H1 (cell line): ENCODE measurements at regions not wholly inside any gene's neighbourhood (a gene's known extent, or its start where the extent isn't known, plus 50 kb on each side); places are given as distances from the start of the nearest gene placed in this dataset.
A peak's percentile ranks its signal among the peaks of the same experiment; 100 is the strongest.

Experiments
- CTCF ChIA-PET: fragments of 300-600 bp; sonication (Branson Sonifier 250); formaldehyde crosslinking; loops from one replicate; lab custom pipeline; 2021; ENCODE audit not compliant: partially characterized antibody; lab: Charles Lee
- POLR2A ChIA-PET: fragments of 300-600 bp; sonication (Branson Sonifier 250); formaldehyde crosslinking; loops from one replicate; lab custom pipeline; 2021; ENCODE audit warnings: inconsistent platforms; ENCODE audit not compliant: partially characterized antibody; lab: Charles Lee
- DNase-seq, 2 experiments: peaks; one replicate each; pipeline versions ENCODE4 v3.0.0 to v3.0.0-alpha.2; 2010 to 2022; ENCODE audit warnings: low spot score in 2 of 2, low read depth in 1 of 2, mixed read lengths in 1 of 2
- FAIRE-seq: peaks from 2 replicates; lab custom pipeline; 2011; peaks lifted over from hg19 to GRCh38; lab: Jason Lieb, UNC
- H2AFZ ChIP-seq: 2 replicates; pipeline ENCODE4 v1.8.1; 2012; ENCODE audit warnings: low read length, inconsistent platforms
- H2AK5ac ChIP-seq: 2 replicates; pipeline ENCODE4 v1.6.1; 2013; ENCODE audit warnings: low read depth, low read length
- H2BK120ac ChIP-seq: replicated peaks from 2 replicates; pipeline ENCODE3; 2013; ENCODE audit warnings: low read depth, low read length, inconsistent platforms
- H2BK12ac ChIP-seq: 2 replicates; pipeline ENCODE4 v1.6.1; 2013; ENCODE audit warnings: low read depth, low read length
- H2BK15ac ChIP-seq: 2 replicates; pipeline ENCODE4 v1.6.1; 2013; ENCODE audit warnings: low read length
- H2BK20ac ChIP-seq: 2 replicates; pipeline ENCODE4 v1.6.1; 2013; ENCODE audit warnings: low read length
- H2BK5ac ChIP-seq: 2 replicates; pipeline ENCODE4 v1.6.1; 2013; ENCODE audit warnings: low read depth, low read length
- H3K14ac ChIP-seq: 2 replicates; pipeline ENCODE4 v1.6.1; 2013; ENCODE audit warnings: inconsistent platforms; ENCODE audit not compliant: insufficient read length
- H3K18ac ChIP-seq: 2 replicates; pipeline ENCODE4 v1.6.1; 2013; ENCODE audit warnings: low read length; ENCODE audit errors: extremely low read depth
- H3K23ac ChIP-seq: 2 replicates; pipeline ENCODE4 v1.6.1; 2013; ENCODE audit warnings: inconsistent platforms; ENCODE audit not compliant: insufficient read length
- H3K23me2 ChIP-seq: 2 replicates; pipeline ENCODE4 v1.6.1; 2013; ENCODE audit warnings: low read depth, low read length
- H3K27ac ChIP-seq: 2 replicates; pipeline ENCODE4 v1.6.1; 2011; ENCODE audit warnings: low read depth, low read length, inconsistent platforms
- H3K27me3 ChIP-seq, 4 experiments: replicated peaks in 1 of 4; 1 replicate in 1 of 4; 2 replicates in 3 of 4; pipeline versions ENCODE4 v1.6.1 to v1.8.1; 2011 to 2013; ENCODE audit warnings: low read length in 3 of 4, mild to moderate bottlenecking in 3 of 4, inconsistent platforms in 2 of 4, mixed read lengths in 2 of 4, moderate library complexity in 1 of 4; ENCODE audit not compliant: control insufficient read depth in 3 of 4, insufficient read depth in 3 of 4; ENCODE audit errors: extremely low read depth in 1 of 4
- H3K36me3 ChIP-seq, 4 experiments: 2 replicates each; pipeline versions ENCODE4 v1.6.1 to v1.8.1; 2011 to 2013; ENCODE audit warnings: mild to moderate bottlenecking in 4 of 4, low read length in 3 of 4, moderate library complexity in 2 of 4, control low read depth in 1 of 4, inconsistent platforms in 1 of 4; ENCODE audit not compliant: insufficient read depth in 4 of 4, control insufficient read depth in 2 of 4
- H3K4ac ChIP-seq: replicated peaks from 2 replicates; pipeline ENCODE3; 2013; ENCODE audit warnings: low read length, low read depth, mixed read lengths, inconsistent platforms; ENCODE audit not compliant: insufficient read length
- H3K4me1 ChIP-seq, 4 experiments: replicated peaks in 1 of 4; 1 replicate in 1 of 4; 2 replicates in 3 of 4; pipeline versions ENCODE4 v1.6.1 to v1.8.1; 2011 to 2013; ENCODE audit warnings: low read length in 3 of 4, inconsistent platforms in 2 of 4, mixed read lengths in 1 of 4; ENCODE audit not compliant: insufficient read depth in 4 of 4, control insufficient read depth in 3 of 4
- H3K4me2 ChIP-seq, 2 experiments: 2 replicates each; pipeline versions ENCODE4 v1.6.1 to v1.8.1; 2011 to 2013; ENCODE audit warnings: low read depth in 2 of 2, low read length in 2 of 2, control low read depth in 1 of 2, inconsistent platforms in 1 of 2, mild to moderate bottlenecking in 1 of 2; ENCODE audit not compliant: insufficient read depth in 1 of 2
- H3K4me3 ChIP-seq, 4 experiments: fragments of 200-600, 300-600 bp in 1 of 4; sonication (generic), shearing (Covaris generic), sonication (Bioruptor Twin) in 1 of 4; 2 replicates each; pipeline versions ENCODE4 v1.5.1 to v1.8.1; 2011 to 2016; ENCODE audit warnings: low read length in 4 of 4, low read depth in 3 of 4, control low read depth in 2 of 4, inconsistent platforms in 2 of 4, mild to moderate bottlenecking in 2 of 4, mixed read lengths in 1 of 4, moderate library complexity in 1 of 4; ENCODE audit not compliant: insufficient read depth in 2 of 4; ENCODE audit errors: extremely low read depth in 1 of 4
- H3K56ac ChIP-seq: replicated peaks from 2 replicates; pipeline ENCODE3; 2013; ENCODE audit warnings: low read depth, mild to moderate bottlenecking, mixed read lengths, low read length, inconsistent platforms; ENCODE audit not compliant: insufficient read length
- H3K79me1 ChIP-seq: 2 replicates; pipeline ENCODE4 v1.6.1; 2013; ENCODE audit warnings: low read depth, low read length, control low read depth
- H3K79me2 ChIP-seq, 2 experiments: 2 replicates each; pipeline versions ENCODE4 v1.6.1 to v1.8.1; 2012 to 2013; ENCODE audit warnings: low read length in 2 of 2, mild to moderate bottlenecking in 2 of 2, inconsistent platforms in 1 of 2; ENCODE audit not compliant: insufficient read depth in 2 of 2, control insufficient read depth in 1 of 2
- H3K9ac ChIP-seq, 4 experiments: replicated peaks in 1 of 4; 1 replicate in 1 of 4; 2 replicates in 3 of 4; pipeline versions ENCODE4 v1.6.1 to v1.8.1; 2011 to 2013; ENCODE audit warnings: low read depth in 3 of 4, low read length in 3 of 4, control low read depth in 2 of 4, mild to moderate bottlenecking in 2 of 4, moderate library complexity in 2 of 4, inconsistent platforms in 1 of 4; ENCODE audit errors: extremely low read depth in 1 of 4
- H3K9me3 ChIP-seq, 2 experiments: 2 replicates each; pipeline versions ENCODE4 v1.6.1 to v1.8.1; 2012 to 2013; ENCODE audit warnings: mild to moderate bottlenecking in 2 of 2, moderate library complexity in 2 of 2, control low read depth in 1 of 2, inconsistent platforms in 1 of 2, low read depth in 1 of 2, low read length in 1 of 2, mixed read lengths in 1 of 2; ENCODE audit not compliant: insufficient read depth in 2 of 2
- H4K20me1 ChIP-seq, 2 experiments: replicated peaks in 1 of 2; 2 replicates each; pipeline versions ENCODE3 to v1.8.1; 2011 to 2013; ENCODE audit warnings: inconsistent platforms in 2 of 2, low read length in 2 of 2, mild to moderate bottlenecking in 1 of 2; ENCODE audit not compliant: insufficient read depth in 2 of 2, control insufficient read depth in 1 of 2
- H4K5ac ChIP-seq: 2 replicates; pipeline ENCODE4 v1.6.1; 2013; ENCODE audit warnings: low read length, low read depth, mixed read lengths, inconsistent platforms; ENCODE audit not compliant: insufficient read length
- H4K8ac ChIP-seq: 2 replicates; pipeline ENCODE4 v1.8.0; 2013; ENCODE audit warnings: mild to moderate bottlenecking, moderate library complexity, low read length, inconsistent platforms; ENCODE audit not compliant: insufficient read depth; ENCODE audit errors: extremely low read depth
- H4K91ac ChIP-seq: replicated peaks from 2 replicates; pipeline ENCODE3; 2013; ENCODE audit warnings: low read length, mixed read lengths, inconsistent platforms; ENCODE audit not compliant: insufficient read length
- BACH1 ChIP-seq: IDR thresholded peaks from 2 replicates; pipeline ENCODE4 v1.6.1; 2012; ENCODE audit warnings: low read length, improper control_type of control experiment
- CBX5 ChIP-seq: fragments of 300-800, 300-1000 bp; sonication (generic); IDR thresholded peaks from 2 replicates; pipeline ENCODE4 v1.7.1; 2016; ENCODE audit warnings: antibody characterized with exemption, low read length, low read depth
- CBX8 ChIP-seq: fragments of 300-800, 300-1000 bp; sonication (generic); IDR thresholded peaks from 2 replicates; pipeline ENCODE4 v1.7.1; 2016; ENCODE audit warnings: low read depth, low read length, borderline replicate concordance
- CHD1 ChIP-seq: IDR thresholded peaks from 2 replicates; pipeline ENCODE4 v1.6.1; 2012; ENCODE audit warnings: low read depth, low read length, improper control_type of control experiment
- HDAC2 ChIP-seq, 2 experiments: fragments of 300-600 bp in 1 of 2; sonication (generic) in 1 of 2; IDR thresholded peaks; 2 replicates each; pipeline ENCODE4 v1.6.1; 2011 to 2012; ENCODE audit warnings: low read depth in 2 of 2, low read length in 2 of 2, mild to moderate bottlenecking in 2 of 2, moderate library complexity in 2 of 2, borderline replicate concordance in 1 of 2, inconsistent platforms in 1 of 2
- NRF1 ChIP-seq: IDR thresholded peaks from 2 replicates; pipeline ENCODE4 v1.6.1; 2011; ENCODE audit warnings: mild to moderate bottlenecking, low read depth, low read length, improper control_type of control experiment
- PHF8 ChIP-seq: fragments of 200-600 bp; sonication (generic); conservative IDR thresholded peaks from 2 replicates; pipeline ENCODE4 v1.7.1; 2012; ENCODE audit warnings: low read depth, mild to moderate bottlenecking, inconsistent platforms, low read length, moderate library complexity
- POU5F1 ChIP-seq: IDR thresholded peaks from 2 replicates; pipeline ENCODE4 v1.6.1; 2011; ENCODE audit warnings: low read depth, mild to moderate bottlenecking, low read length, moderate library complexity
- RBBP5 ChIP-seq: IDR thresholded peaks from 2 replicates; pipeline ENCODE4 v1.7.1; 2012; ENCODE audit warnings: low read depth, mild to moderate bottlenecking, inconsistent platforms, low read length, moderate library complexity, borderline replicate concordance
- SRF ChIP-seq: IDR thresholded peaks from 2 replicates; pipeline ENCODE4 v1.6.1; 2011; ENCODE audit warnings: mild to moderate bottlenecking, low read depth, low read length, moderate library complexity
- SUZ12 ChIP-seq: fragments of 200-600 bp; sonication (generic); IDR thresholded peaks from 2 replicates; pipeline ENCODE4 v1.6.1; 2012; ENCODE audit warnings: mild to moderate bottlenecking, inconsistent platforms, low read length, moderate library complexity, mixed read lengths
- TEAD4 ChIP-seq: IDR thresholded peaks from 2 replicates; pipeline ENCODE4 v1.6.1; 2012; ENCODE audit warnings: low read depth, low read length, inconsistent platforms, mixed read lengths
- USF2 ChIP-seq: IDR thresholded peaks from 2 replicates; pipeline ENCODE4 v1.6.1; 2011; ENCODE audit warnings: low read length, improper control_type of control experiment
- WGBS, 2 experiments: shearing (Covaris generic) in 1 of 2; methylation state at CpG; one replicate each; pipeline versions ENCODE4 v1.1.6 to v1.1.7; 2013 to 2015; ENCODE audit warnings: low lambda C conversion rate in 2 of 2, mixed read lengths in 2 of 2, inconsistent platforms in 1 of 2, low coverage in 1 of 2, missing lambda C conversion rate in 1 of 2; ENCODE audit not compliant: insufficient replicate concordance in 2 of 2, insufficient coverage in 1 of 2, insufficient read length in 1 of 2; ENCODE audit errors: extremely low coverage in 1 of 2, missing lambda C conversion rate in 1 of 2; 5-methylcytosine and 5-hydroxymethylcytosine counted together

GRCh38 chr3:84108442-84108971 is 850.3 kb upstream of the CADM2 start:
- no peak overlapping the region for H3K14ac ChIP-seq
- no peak overlapping the region for H2BK20ac ChIP-seq
- no peak overlapping the region for H3K23ac ChIP-seq
- 57% methylated on average over 4 of the region's 4 CpGs; no CpG with 5 or more reads in 1 of the 2 experiments for WGBS, 2 experiments
- no peak overlapping the region for H3K56ac ChIP-seq
- DNase-seq (no peak), FAIRE-seq (no peak)
- no peaks in the 10 kb centered on the region for H3K27me3 ChIP-seq
- H3K4me3 ChIP-seq = no peak overlapping the region
- H3K4me2 ChIP-seq = no peak overlapping the region
- H3K79me1 ChIP-seq = no peaks in the 10 kb centered on the region
- H4K91ac ChIP-seq = no peak overlapping the region
- no peak overlapping the region for H3K27ac ChIP-seq
- CTCF ChIA-PET = no interaction called here
- H3K36me3 ChIP-seq = no peaks in the 10 kb centered on the region
- no peak overlapping the region for H2BK120ac ChIP-seq
- H3K4me1 ChIP-seq = peaks cover 0 to 9% (median under 1%) of the 10 kb centered on the region in 4 experiments; a peak in 1 of 7 replicates
- H3K23me2 ChIP-seq = no peaks in the 10 kb centered on the region
- no peak overlapping the region for H2AK5ac ChIP-seq
- H4K20me1 ChIP-seq = no peaks in the 10 kb centered on the region
- no peak overlapping the region for H4K8ac ChIP-seq
- POLR2A ChIA-PET = no interaction called here
- H3K4ac ChIP-seq = no peak overlapping the region
- no peak overlapping the region for H4K5ac ChIP-seq
- no peak overlapping the region for H3K9ac ChIP-seq
- no peaks in the 10 kb centered on the region for H3K79me2 ChIP-seq
- no peak overlapping the region for H2BK12ac ChIP-seq
- H2BK15ac ChIP-seq = no peak overlapping the region
- H2BK5ac ChIP-seq = no peak overlapping the region
- H3K9me3 ChIP-seq = no peaks in the 10 kb centered on the region
- peak overlapping the region; percentile 57; the same call in 1 of the 2 replicates for H2AFZ ChIP-seq
- no peak overlapping the region for H3K18ac ChIP-seq
- TF ChIP-seq POU5F1 = no peak
- no peak for TF ChIP-seq SRF
- TF ChIP-seq CBX8 = no peak
- no peak for TF ChIP-seq USF2
- TF ChIP-seq PHF8 = no peak
- TF ChIP-seq HDAC2 (IDR thresholded peaks at IDR 0.05; ENCODE audit: borderline replicate concordance in 1 of 2, low read depth in 2 of 2, low read length in 2 of 2) = no peak
- no peak for TF ChIP-seq CBX5
- no peak for TF ChIP-seq CHD1
- no peak for TF ChIP-seq NRF1
- no peak for TF ChIP-seq TEAD4
- no peak for TF ChIP-seq BACH1
- TF ChIP-seq SUZ12 = no peak
- TF ChIP-seq RBBP5 = no peak
